ENCODE measurements at regions not wholly inside any gene's neighbourhood (a gene's known extent, or its start where the extent isn't known, plus 50 kb on each side); places are given as distances from the start of the nearest gene placed in this dataset.

DNA sequence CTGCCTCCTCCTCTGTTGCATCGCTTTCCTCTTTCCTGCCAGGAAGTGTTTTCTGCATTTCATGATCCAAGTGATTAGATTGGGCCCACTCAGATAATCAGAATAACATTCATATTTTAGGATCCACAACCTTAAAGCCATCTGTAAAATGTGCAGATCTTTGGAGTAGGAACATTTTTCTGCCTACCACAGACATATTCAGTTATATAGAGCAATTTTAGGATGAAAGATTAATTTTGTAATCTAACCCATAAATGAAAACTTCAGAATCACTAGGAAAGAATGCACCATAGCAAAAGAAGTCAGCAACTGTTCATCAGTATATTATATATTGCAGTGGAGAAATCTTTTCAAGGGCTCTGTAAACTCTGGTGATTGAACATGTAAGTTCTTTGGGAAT lies 659.9 kb upstream of the LUZP2 start:
- TF ChIP-seq CTCF (conservative IDR thresholded peaks at IDR 0.05; ENCODE audit: low read depth, low read length): no peak
- DNase-seq (ENCODE audit: low read depth): no peak
- H3K4me3 ChIP-seq (ENCODE audit: low read length): no peak overlapping the region

- no peak overlapping the region for H3K4me3 ChIP-seq (ENCODE audit: low read length)
- no peak for TF ChIP-seq CTCF (conservative IDR thresholded peaks at IDR 0.05; ENCODE audit: low read depth, low read length)
- no peak for DNase-seq (ENCODE audit: low read depth)
Observed at GRCh38 chr11:23840872-23841271, 656.0 kb upstream of the LUZP2 start.

DNA sequence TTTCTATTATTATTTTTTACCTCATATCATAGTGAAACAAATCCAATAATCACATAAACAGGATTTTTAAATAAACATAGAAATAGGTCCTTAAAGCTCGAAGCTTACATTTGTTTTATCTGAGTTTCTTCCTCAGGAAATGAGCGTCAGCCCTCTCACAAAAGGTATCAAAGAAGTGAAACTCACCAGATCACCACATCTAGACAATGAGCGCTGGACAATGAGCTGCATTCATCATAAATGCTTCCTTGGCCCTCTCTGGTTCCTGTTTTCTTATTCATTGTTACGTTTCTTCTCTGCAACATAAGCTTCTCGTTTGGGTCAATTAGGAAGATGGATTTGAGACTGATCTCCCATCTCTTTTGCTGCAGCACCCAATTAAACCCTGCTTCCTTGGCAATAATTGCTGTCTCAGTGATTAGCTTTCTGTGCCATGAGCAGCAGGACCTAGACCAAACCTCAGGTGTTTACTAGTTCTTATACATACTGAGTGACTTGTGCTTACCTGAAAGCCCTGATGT lies 649.9 kb upstream of the LUZP2 start:
- H3K4me3 ChIP-seq (ENCODE audit: low read length): no peak overlapping the region
- TF ChIP-seq CTCF (conservative IDR thresholded peaks at IDR 0.05; ENCODE audit: low read depth, low read length): no peak
- DNase-seq (ENCODE audit: low read depth): peak; percentile 2

- no peak overlapping the region for H3K4me3 ChIP-seq (ENCODE audit: low read length)
- TF ChIP-seq CTCF (conservative IDR thresholded peaks at IDR 0.05; ENCODE audit: low read depth, low read length): no peak
- DNase-seq (ENCODE audit: low read depth): no peak
Observed at GRCh38 chr11:23851216-23851615, 645.6 kb upstream of the LUZP2 start.

DNA sequence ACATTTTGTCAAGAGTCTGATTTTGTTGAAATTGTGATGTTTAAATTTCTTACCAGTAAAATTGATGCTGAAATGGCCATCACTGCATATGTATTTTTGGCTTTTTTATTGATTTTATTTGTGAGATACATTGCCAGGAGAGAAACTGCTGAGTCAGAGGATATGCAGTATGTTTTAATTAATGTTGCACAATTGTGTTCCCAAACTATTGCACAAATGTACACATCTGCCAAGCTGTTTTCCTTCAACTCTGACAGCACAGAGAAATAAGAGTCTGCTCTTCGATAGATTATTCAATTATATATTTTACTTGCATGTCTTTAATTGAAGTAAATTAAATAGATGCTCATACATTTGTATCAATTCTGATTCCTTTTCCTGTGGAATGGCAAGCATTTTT lies 640.2 kb upstream of the LUZP2 start:
- TF ChIP-seq CTCF (conservative IDR thresholded peaks at IDR 0.05; ENCODE audit: low read depth, low read length): no peak
- H3K4me3 ChIP-seq (ENCODE audit: low read length): no peak overlapping the region
- DNase-seq (ENCODE audit: low read depth): no peak

GRCh38 chr11:23859087-23859486 lies 637.8 kb upstream of the LUZP2 start:
- no peak for TF ChIP-seq CTCF (conservative IDR thresholded peaks at IDR 0.05; ENCODE audit: low read depth, low read length)
- no peak overlapping the region for H3K4me3 ChIP-seq (ENCODE audit: low read length)
- DNase-seq (ENCODE audit: low read depth): no peak

GRCh38 chr11:23861615-23862014 lies 635.2 kb upstream of the LUZP2 start:
- H3K4me3 ChIP-seq (ENCODE audit: low read length): no peak overlapping the region
- no peak for DNase-seq (ENCODE audit: low read depth)
- TF ChIP-seq CTCF (conservative IDR thresholded peaks at IDR 0.05; ENCODE audit: low read depth, low read length): no peak

All from retinal pigment epithelial cell (primary cell).